CD14-positive monocyte (primary cell): ENCODE measurements at regions not wholly inside any gene's neighbourhood (a gene's known extent, or its start where the extent isn't known, plus 50 kb on each side); places are given as distances from the start of the nearest gene placed in this dataset.

Experiments used
- DNase-seq, 3 donors: peaks; one replicate each; pipeline ENCODE4 v3.0.0-alpha.2; 2011 to 2022
- H2AFZ ChIP-seq: 2 replicates; pipeline ENCODE4 v1.6.0; 2012; ENCODE audit warnings: mild to moderate bottlenecking, low read depth, low read length, inconsistent platforms; ENCODE audit not compliant: insufficient read depth, poor library complexity, severe bottlenecking
- H3K27ac ChIP-seq, 2 donors: 1 replicate in 1 of 2; 2 replicates in 1 of 2; pipeline ENCODE4 v1.5.1; 2012 to 2013; ENCODE audit warnings: low read length in 2 of 2, control low read depth in 1 of 2, inconsistent platforms in 1 of 2, low read depth in 1 of 2, mild to moderate bottlenecking in 1 of 2
- H3K27me3 ChIP-seq, 2 donors: one replicate each; pipeline versions ENCODE4 v1.6.0 to v1.6.1; 2011 to 2013; ENCODE audit warnings: low read length in 2 of 2; ENCODE audit not compliant: control insufficient read depth in 2 of 2, insufficient read depth in 2 of 2
- H3K36me3 ChIP-seq, 2 donors: replicated peaks in 1 of 2; 1 replicate in 1 of 2; 2 replicates in 1 of 2; pipeline versions ENCODE4 v1.5.1 to v1.6.1; 2012 to 2013; ENCODE audit warnings: low read length in 2 of 2, control low read depth in 1 of 2, inconsistent platforms in 1 of 2, mild to moderate bottlenecking in 1 of 2; ENCODE audit not compliant: insufficient read depth in 2 of 2, control insufficient read depth in 1 of 2
- H3K4me1 ChIP-seq, 2 donors: 1 replicate in 1 of 2; 2 replicates in 1 of 2; pipeline versions ENCODE4 v1.5.1 to v1.6.1; 2012 to 2013; ENCODE audit warnings: low read length in 2 of 2, control low read depth in 1 of 2, inconsistent platforms in 1 of 2, mild to moderate bottlenecking in 1 of 2, moderate library complexity in 1 of 2; ENCODE audit not compliant: insufficient read depth in 2 of 2, control insufficient read depth in 1 of 2
- H3K4me2 ChIP-seq: replicated peaks from 2 replicates; pipeline ENCODE3; 2012; ENCODE audit warnings: low read length, moderate library complexity, mild to moderate bottlenecking; ENCODE audit not compliant: poor library complexity, severe bottlenecking; ENCODE audit errors: extremely low read depth
- H3K4me3 ChIP-seq, 3 experiments: fragments of 200-600 bp in 1 of 3; sonication (generic) in 1 of 3; replicated peaks in 1 of 3; 1 replicate in 2 of 3; 2 replicates in 1 of 3; pipeline ENCODE4 v1.5.1; 2011 to 2013; ENCODE audit warnings: low read length in 3 of 3, mild to moderate bottlenecking in 3 of 3, control low read depth in 2 of 3, low read depth in 2 of 3, inconsistent platforms in 1 of 3, moderate library complexity in 1 of 3
- H3K79me2 ChIP-seq: 2 replicates; pipeline ENCODE4 v1.6.0; 2012; ENCODE audit warnings: mild to moderate bottlenecking, control low read depth, inconsistent platforms, low read length, moderate library complexity; ENCODE audit not compliant: insufficient read depth
- H3K9ac ChIP-seq: 2 replicates; pipeline ENCODE4 v1.6.0; 2017; ENCODE audit warnings: low read length, mild to moderate bottlenecking; ENCODE audit not compliant: insufficient read depth, poor library complexity, severe bottlenecking
- H3K9me3 ChIP-seq, 2 donors: replicated peaks in 1 of 2; 1 replicate in 1 of 2; 2 replicates in 1 of 2; pipeline versions ENCODE4 v1.5.1 to v1.6.1; 2012 to 2013; ENCODE audit warnings: low read length in 2 of 2, control low read depth in 1 of 2; ENCODE audit not compliant: control insufficient read depth in 1 of 2, insufficient read depth in 1 of 2
- H4K20me1 ChIP-seq: 2 replicates; pipeline ENCODE4 v1.6.0; 2012; ENCODE audit warnings: mild to moderate bottlenecking, low read length, control low read depth, moderate library complexity; ENCODE audit not compliant: insufficient read depth
- H3K27ac Mint-ChIP-seq, 7 donors: one replicate each; pipeline ENCODE4 v1.8.0; 2020; ENCODE audit warnings: mild to moderate bottlenecking in 7 of 7, mixed read lengths in 7 of 7, moderate library complexity in 6 of 7, inconsistent platforms in 2 of 7
- H3K27me3 Mint-ChIP-seq, 3 donors: one replicate each; pipeline ENCODE4 v1.8.0; 2021 to 2022; ENCODE audit warnings: low read depth in 3 of 3, mild to moderate bottlenecking in 3 of 3, mixed read lengths in 3 of 3, moderate library complexity in 3 of 3, inconsistent platforms in 1 of 3
- H3K36me3 Mint-ChIP-seq, 2 donors: one replicate each; pipeline ENCODE4 v1.8.0; 2020; ENCODE audit warnings: mixed read lengths in 2 of 2, inconsistent platforms in 1 of 2, mild to moderate bottlenecking in 1 of 2
- H3K4me1 Mint-ChIP-seq: one replicate; pipeline ENCODE4 v1.8.0; 2020; ENCODE audit warnings: mild to moderate bottlenecking, mixed read lengths
- H3K4me3 Mint-ChIP-seq, 2 donors: one replicate each; pipeline ENCODE4 v1.8.0; 2020; ENCODE audit warnings: mild to moderate bottlenecking in 2 of 2, mixed read lengths in 2 of 2, moderate library complexity in 1 of 2
- H3K9me3 Mint-ChIP-seq, 7 donors: one replicate each; pipeline ENCODE4 v1.8.0; 2020 to 2022; ENCODE audit warnings: mixed read lengths in 7 of 7, mild to moderate bottlenecking in 6 of 7, moderate library complexity in 6 of 7, inconsistent platforms in 2 of 7
- CTCF ChIP-seq: fragments of 200-600 bp; IDR thresholded peaks from one replicate; pipeline ENCODE4 v1.8.0; 2022; ENCODE audit warnings: antibody characterized with exemption, mild to moderate bottlenecking
- WGBS: methylation state at CpG from one replicate; pipeline ENCODE4 v1.1.5; 2013; ENCODE audit warnings: missing lambda C conversion rate; ENCODE audit not compliant: insufficient coverage; 5-methylcytosine and 5-hydroxymethylcytosine counted together
- intact Hi-C, 2 donors: fragments of 100-400 bp; cut with micrococcal nuclease; formaldehyde crosslinking; loops; one replicate each; pipeline versions ENCODE4 v1.15.0 to v1.15.1; 2023

GRCh38 chr15:56788359-56788758, 55.0 kb upstream of the ZNF280D start:
- 100% methylated on average over 1 of the region's 2 CpGs for WGBS
- Mint-ChIP-seq H3K4me3 (no peak overlapping the region), H3K27me3 (peaks cover 0 to 4% (median 0%) of the 10 kb centered on the region in 3 donors), H3K36me3 (no peaks in the 10 kb centered on the region), H3K27ac (no peak overlapping the region), H3K4me1 (no peaks in the 10 kb centered on the region), H3K9me3 (peaks cover 5 to 18% (median 16%) of the 10 kb centered on the region in 7 donors)
- Histone ChIP-seq H2AFZ (no peak overlapping the region), H3K4me2 (no peak overlapping the region), H3K79me2 (no peaks in the 10 kb centered on the region), H3K27me3 (no peaks in the 10 kb centered on the region), H4K20me1 (no peaks in the 10 kb centered on the region), H3K9ac (no peak overlapping the region), H3K4me1 (no peaks in the 10 kb centered on the region), H3K36me3 (no peaks in the 10 kb centered on the region), H3K4me3 (no peak overlapping the region), H3K27ac (no peak overlapping the region), H3K9me3 (peaks cover 0 to 4% of the 10 kb centered on the region in 2 donors)
- intact Hi-C loops: no loop called here
- DNase-seq: no peak
- no peak for TF ChIP-seq CTCF

GRCh38 chr15:56786966-56787365, 53.7 kb upstream of the ZNF280D start:
- H4K20me1 ChIP-seq: no peaks in the 10 kb centered on the region
- H3K27ac ChIP-seq: no peak overlapping the region
- no peak for DNase-seq
- no peaks in the 10 kb centered on the region for H3K4me1 ChIP-seq
- H3K9me3 Mint-ChIP-seq: peaks cover 5 to 21% (median 11%) of the 10 kb centered on the region in 7 donors
- no peaks in the 10 kb centered on the region for H3K4me1 Mint-ChIP-seq
- H3K4me3 Mint-ChIP-seq: no peak overlapping the region
- H3K27ac Mint-ChIP-seq: no peak overlapping the region
- WGBS: 100% methylated on average over 1 of the region's 5 CpGs
- H3K27me3 Mint-ChIP-seq: peaks cover 0 to 4% (median 0%) of the 10 kb centered on the region in 3 donors
- H3K4me3 ChIP-seq: no peak overlapping the region
- intact Hi-C loops: no loop called here
- H2AFZ ChIP-seq: no peak overlapping the region
- peaks cover 0 to 4% of the 10 kb centered on the region in 2 donors for H3K9me3 ChIP-seq
- H3K9ac ChIP-seq: no peak overlapping the region
- H3K36me3 Mint-ChIP-seq: no peaks in the 10 kb centered on the region
- no peaks in the 10 kb centered on the region for H3K36me3 ChIP-seq
- no peak overlapping the region for H3K4me2 ChIP-seq
- H3K27me3 ChIP-seq: no peaks in the 10 kb centered on the region
- no peaks in the 10 kb centered on the region for H3K79me2 ChIP-seq
- TF ChIP-seq CTCF: no peak
